ENCODE measurements at regions not wholly inside any gene's neighbourhood (a gene's known extent, or its start where the extent isn't known, plus 50 kb on each side); places are given as distances from the start of the nearest gene placed in this dataset.

DNA sequence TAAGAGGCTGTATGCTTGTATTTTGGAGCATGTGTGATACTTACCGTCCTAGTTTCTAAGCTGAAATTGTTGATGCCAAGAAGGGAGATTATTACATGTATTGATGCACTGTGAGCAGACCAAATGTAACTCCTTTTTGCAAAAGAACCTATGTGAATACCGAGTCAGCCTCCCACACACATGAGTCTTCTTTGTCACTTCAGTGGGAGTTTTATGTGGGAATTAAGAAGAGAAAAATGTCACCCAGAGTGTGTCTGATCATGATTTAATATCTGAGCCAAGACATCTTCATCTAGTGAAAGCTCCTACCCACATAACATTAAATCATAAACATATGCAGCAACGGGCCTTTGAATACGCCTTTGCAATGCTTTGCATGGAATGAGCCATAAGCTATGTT is 380.3 kb upstream of the ACTBL2 start:
- DNase-seq, result no peak

DNA sequence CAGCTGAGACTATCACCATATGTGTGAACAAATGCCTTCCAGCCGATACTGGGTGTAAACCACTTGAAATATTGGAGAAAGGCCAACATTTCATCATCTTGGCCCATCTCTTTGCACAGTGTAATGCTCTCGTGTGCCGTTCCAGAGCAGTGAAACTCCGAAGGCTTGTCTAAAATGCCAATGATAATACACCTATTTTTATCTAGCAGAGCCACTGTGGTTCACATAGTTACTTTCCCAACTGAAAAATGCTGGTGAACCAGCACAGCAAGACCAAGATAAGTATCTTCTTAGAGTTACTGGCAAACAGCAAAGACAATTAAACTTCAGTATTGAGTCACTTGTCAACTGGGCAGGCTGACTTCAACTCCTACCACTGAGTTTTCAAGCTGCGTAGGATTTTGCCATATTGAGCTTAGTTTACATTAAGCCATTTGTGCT is 379.9 kb upstream of the ACTBL2 start:
- no peak for DNase-seq

GRCh38 chr5:57859626-57860025 is 377.0 kb upstream of the ACTBL2 start:
- no peak for DNase-seq

- DNase-seq, result no peak
Measured at GRCh38 chr5:57858905-57859304, 376.3 kb upstream of the ACTBL2 start.

DNA sequence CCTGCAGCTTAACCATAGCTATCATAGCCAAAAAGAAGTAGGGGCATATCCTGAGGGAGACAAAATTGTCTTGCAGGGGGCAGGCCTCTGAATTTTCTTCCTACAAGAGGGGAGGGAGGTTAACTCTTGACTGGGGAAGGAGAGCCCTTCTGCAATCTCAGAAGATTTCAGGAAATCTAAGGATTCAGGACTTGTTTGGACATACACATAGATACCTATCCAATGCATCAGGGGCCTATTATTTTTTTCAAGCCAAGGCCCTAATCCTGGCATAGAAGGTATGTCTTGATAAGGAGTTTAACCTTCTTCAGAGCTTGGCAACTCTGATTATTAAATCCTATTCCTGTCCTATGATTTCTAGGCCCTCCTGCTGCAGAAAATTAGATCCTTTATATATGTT is 375.1 kb upstream of the ACTBL2 start:
- no peak for DNase-seq

DNA sequence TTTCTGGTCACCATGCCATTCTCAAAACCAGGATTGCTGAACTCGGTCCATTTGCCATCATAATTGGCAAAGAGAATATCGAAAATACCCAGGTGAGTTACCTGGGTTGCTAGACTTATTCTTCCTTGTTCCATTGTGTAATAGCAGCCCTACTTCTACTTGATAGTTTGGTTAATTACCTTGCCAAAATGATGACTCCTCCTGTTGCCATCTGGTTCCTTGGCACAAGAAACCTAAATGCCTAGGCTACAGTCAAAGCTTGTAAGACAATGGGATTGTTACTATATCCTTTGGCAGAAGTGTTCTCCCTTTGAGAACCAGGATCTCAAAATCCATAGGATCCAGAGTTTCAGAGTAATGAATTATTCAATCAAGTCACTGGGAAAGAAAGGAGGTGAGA is 373.2 kb upstream of the ACTBL2 start:
- no peak for DNase-seq

- no peak for DNase-seq
Measured at GRCh38 chr5:57853929-57854697, 371.5 kb upstream of the ACTBL2 start.

DNA sequence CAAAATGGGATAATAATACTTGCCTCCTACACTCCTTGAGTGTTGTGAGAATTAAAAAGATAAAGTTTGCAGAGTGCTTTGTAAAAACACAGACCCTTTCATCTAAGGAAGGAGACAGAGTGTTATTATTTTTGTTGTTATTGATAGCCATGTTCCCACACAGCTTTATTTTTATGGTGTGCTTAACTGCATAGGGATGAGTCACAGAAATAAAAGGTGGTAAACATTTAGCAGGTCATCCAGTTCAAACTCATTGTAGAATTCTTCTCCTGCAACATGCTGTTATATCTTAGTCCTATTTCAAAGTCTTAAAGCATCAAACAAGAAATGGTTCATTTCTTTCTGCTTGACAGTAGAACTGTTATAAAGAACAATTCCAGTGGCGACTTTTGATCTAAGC is 367.5 kb upstream of the ACTBL2 start:
- no peak for DNase-seq

DNA sequence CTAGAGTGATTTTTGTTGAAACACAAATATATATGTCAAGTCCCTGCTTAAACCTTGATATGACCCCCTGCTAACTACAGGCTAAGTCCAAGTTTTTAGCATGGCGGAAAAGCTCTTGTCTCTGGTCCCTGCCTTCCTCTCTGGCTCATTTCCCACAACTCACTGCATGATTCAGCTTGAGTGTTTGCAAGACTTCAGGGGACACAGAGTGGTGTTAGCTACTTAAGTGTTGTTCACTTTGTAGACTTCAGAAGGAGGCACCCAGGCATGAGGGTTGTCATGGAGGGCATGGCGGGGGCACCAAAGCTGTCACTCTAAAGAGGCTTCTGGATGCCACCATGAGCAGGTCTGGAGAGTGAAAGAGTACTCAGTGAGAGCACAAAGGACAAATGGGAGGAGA is 362.4 kb upstream of the ACTBL2 start:
- DNase-seq, result no peak

DNA sequence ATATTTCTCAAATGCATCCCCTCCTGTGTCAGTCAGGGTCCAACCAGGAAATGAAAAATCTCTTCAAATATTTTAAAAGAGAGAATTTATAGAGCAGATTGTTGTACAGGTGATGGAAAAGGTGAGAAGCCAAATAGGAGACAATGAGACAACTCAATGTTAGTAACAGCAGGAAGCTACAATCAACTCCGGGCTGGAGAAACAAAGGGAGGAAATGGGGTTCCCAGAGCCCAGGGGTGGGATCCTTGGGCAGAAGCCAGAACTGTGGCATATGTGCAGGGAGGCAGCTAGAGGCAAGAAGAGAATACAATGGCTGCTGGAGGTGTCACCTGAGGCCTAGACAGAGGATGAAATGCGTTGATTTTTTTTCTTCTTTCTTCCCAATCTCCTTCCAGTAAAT is 361.8 kb upstream of the ACTBL2 start:
- no peak for DNase-seq

- no peak for DNase-seq
Measured at GRCh38 chr5:57843059-57843367, 360.4 kb upstream of the ACTBL2 start.

- DNase-seq, result no peak
Measured at GRCh38 chr5:57842364-57843058, 359.9 kb upstream of the ACTBL2 start.

DNA sequence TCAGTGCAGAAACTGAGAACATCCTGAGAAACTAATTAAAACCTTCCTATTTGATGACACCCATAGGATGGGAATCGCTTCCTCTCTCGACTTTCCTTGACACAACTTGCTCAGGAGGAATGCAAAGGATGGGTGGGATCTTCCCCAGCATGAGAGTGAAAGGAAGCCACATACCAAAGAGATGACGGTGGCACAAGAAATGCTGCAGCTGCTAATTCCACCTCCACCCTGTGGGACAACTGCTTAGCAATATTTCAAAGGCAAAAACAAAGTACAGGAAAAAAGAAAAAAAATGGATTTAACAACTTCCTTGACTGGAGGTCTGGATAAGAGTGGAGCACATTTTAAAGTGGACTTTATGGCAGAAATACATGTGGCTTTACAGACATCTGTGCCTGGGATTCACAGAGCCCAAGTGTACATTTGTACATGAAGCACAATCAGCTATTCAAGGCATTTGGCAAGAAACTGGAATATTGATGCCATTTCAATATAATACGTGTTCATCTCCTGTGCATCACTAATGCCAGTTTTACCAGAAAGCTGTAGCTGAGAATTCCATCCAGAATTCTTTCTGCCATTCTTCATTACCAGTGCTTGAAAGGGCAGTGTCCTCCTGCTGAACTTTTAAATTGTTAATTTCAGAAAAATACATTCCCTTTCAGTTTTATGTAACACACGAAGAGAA is 359.2 kb upstream of the ACTBL2 start:
- DNase-seq, result no peak

GRCh38 chr5:57839437-57840079 is 356.9 kb upstream of the ACTBL2 start:
- no peak for DNase-seq

DNA sequence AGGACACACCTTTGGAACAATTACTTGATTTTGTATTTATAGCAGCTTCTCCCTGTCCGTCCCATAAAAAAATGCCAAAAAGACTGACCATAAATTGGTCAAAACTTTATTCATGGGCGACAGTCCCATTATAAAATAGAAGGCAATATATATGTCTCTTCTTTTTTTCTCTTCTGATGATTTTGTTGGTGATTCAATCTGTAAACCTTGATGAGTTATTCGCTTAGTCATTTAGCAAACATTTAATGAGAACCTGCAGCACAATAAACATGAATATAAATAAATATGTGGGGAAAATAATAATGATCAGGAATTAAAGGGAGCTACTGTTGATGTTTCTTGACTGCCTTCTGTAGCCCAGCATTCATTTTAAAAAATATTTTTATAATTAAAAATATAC is 356.4 kb upstream of the ACTBL2 start:
- DNase-seq, result no peak

DNA sequence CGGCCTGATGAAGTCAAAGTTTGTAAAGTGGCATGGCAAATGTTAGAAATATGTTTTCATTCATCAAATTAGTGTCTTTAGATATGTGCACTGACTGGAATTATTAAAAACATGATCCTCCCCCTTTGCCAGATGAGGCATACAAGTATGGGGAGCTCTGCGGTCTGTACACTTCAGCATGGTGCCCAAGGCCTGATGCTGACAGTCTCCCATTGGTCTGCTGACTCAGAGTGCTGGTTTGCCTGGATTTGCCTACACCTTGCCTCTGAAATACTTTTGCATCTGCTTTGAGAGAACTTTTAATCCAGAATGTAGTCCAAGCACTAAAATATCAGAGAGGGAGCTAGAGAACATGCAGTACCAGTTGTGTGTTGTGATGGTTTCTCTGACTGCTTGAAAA is 354.3 kb upstream of the ACTBL2 start:
- no peak for DNase-seq

GRCh38 chr5:57836331-57836730 is 353.7 kb upstream of the ACTBL2 start:
- DNase-seq, result no peak

- no peak for DNase-seq
Measured at GRCh38 chr5:57834829-57835608, 352.4 kb upstream of the ACTBL2 start.

GRCh38 chr5:57833489-57833888 is 350.9 kb upstream of the ACTBL2 start:
- DNase-seq, result no peak

GRCh38 chr5:57832875-57833274 is 350.3 kb upstream of the ACTBL2 start:
- DNase-seq, result no peak

- DNase-seq, result no peak
Measured at GRCh38 chr5:57831932-57832331, 349.3 kb upstream of the ACTBL2 start.

DNA sequence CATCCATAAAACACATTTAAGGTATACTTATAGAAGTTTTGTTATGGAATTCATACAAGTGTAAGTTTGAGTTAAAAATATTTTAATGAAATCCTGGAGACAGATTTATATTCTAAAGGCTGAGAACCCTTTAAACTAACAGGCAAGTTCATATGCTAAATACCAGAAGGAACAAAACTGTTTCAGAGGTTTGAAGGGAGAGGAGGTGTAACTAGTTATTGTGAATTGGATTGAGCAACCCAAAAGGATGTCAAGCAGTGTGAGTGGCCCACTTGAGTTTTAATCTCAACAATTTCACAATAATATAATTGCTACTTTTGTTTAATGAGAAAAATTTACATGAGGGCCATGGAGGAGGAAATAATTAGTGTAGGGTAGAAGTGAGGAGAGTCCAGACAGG is 348.5 kb upstream of the ACTBL2 start:
- DNase-seq, result no peak

DNA sequence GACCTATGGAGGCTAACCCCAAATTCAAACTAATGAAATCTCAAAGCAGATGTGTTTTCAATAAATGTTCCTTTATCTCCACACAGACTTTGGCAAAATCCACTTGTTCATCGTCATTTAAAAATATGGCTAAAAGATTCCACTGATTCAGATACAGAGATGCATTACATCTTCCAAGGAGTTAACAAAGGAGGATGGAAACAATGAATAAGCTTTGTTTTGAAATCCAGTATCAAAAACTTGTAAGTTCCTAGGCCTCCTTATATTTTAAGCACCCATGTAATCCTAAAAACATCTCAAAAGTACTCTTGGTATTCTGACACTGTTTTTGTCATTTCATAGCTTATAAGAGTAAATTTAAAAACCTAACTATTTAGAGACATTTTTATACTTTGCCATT is 345.6 kb upstream of the ACTBL2 start:
- no peak for DNase-seq

Data from activated CD8-positive, alpha-beta memory T cell treated with anti-CD3 and anti-CD28 coated beads, Interleukin-2, amount 50 U/mL, for 4 hours (primary cell).